ENCODE measurements at regions not wholly inside any gene's neighbourhood (a gene's known extent, or its start where the extent isn't known, plus 50 kb on each side); places are given as distances from the start of the nearest gene placed in this dataset.

DNA sequence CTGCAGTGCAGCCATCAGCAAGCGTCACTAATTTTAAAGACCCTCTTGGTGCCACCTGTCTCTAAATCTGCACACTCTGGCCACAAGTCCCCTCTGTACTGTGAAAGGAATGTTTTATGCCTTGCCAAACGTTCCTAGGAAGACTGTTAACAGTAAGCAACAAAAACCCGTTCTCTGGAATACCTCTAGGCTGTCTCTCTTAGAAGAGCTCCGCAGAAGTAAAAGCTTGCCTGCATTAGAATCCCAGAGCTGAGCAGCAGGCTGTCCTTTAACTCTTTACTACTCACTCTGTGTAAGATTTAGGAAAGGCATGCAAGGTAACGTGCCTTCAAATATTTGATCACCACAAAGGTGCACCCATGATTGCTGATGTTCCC is 53.9 kb upstream of the C9orf72 start:
- Histone ChIP-seq H3K36me3 (ENCODE audit: control insufficient read depth in 2 of 2, insufficient read depth in 1 of 2, low read length in 2 of 2) (no peaks in the 10 kb centered on the region), H3K4me1 (ENCODE audit: control insufficient read depth, insufficient read depth, low read length) (peaks cover 3% of the 10 kb centered on the region; the same call in 1 of the 2 replicates), H3K27ac (ENCODE audit: extremely low read depth, low read depth, low read length) (no peak overlapping the region), H3K9me3 (ENCODE audit: control insufficient read depth, insufficient read depth, low read depth, low read length) (no peaks in the 10 kb centered on the region), H3K4me3 (ENCODE audit: low read depth, low read length) (no peak overlapping the region)
- TF ChIP-seq SP7 (tag by site-specific recombination; IDR thresholded peaks at IDR 0.05) (no peak), GLI4 (tag by site-specific recombination; IDR thresholded peaks at IDR 0.05) (no peak), ZNF23 (tag by site-specific recombination; IDR thresholded peaks at IDR 0.05; ENCODE audit: borderline replicate concordance) (no peak), ZNF768 (tag by site-specific recombination; IDR thresholded peaks at IDR 0.05) (no peak), ZNF530 (tag by site-specific recombination; IDR thresholded peaks at IDR 0.05; ENCODE audit: low read depth) (no peak), ZNF623 (tag by site-specific recombination; IDR thresholded peaks at IDR 0.05) (no peak), ZNF600 (tag by site-specific recombination; IDR thresholded peaks at IDR 0.05) (no peak)
- TF ChIP-seq, protein P1, sequence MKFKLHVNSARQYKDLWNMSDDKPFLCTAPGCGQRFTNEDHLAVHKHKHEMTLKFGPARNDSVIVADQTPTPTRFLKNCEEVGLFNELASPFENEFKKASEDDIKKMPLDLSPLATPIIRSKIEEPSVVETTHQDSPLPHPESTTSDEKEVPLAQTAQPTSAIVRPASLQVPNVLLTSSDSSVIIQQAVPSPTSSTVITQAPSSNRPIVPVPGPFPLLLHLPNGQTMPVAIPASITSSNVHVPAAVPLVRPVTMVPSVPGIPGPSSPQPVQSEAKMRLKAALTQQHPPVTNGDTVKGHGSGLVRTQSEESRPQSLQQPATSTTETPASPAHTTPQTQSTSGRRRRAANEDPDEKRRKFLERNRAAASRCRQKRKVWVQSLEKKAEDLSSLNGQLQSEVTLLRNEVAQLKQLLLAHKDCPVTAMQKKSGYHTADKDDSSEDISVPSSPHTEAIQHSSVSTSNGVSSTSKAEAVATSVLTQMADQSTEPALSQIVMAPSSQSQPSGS (tag by site-specific recombination; IDR thresholded peaks at IDR 0.05; ENCODE audit: low read depth), result no peak
- TF ChIP-seq, protein P2, sequence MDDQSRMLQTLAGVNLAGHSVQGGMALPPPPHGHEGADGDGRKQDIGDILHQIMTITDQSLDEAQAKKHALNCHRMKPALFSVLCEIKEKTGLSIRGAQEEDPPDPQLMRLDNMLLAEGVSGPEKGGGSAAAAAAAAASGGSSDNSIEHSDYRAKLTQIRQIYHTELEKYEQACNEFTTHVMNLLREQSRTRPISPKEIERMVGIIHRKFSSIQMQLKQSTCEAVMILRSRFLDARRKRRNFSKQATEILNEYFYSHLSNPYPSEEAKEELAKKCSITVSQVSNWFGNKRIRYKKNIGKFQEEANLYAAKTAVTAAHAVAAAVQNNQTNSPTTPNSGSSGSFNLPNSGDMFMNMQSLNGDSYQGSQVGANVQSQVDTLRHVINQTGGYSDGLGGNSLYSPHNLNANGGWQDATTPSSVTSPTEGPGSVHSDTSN (CRISPR knock-in tag; IDR thresholded peaks at IDR 0.05), result no peak
- CTCF ChIA-PET, result interaction anchor here (0.6 kb wide), 1 partner anchor 580 kb away, joined by 3 read pairs; no protein-coding TSS in a partner anchor
- POLR2A ChIA-PET, result no interaction called here

DNA sequence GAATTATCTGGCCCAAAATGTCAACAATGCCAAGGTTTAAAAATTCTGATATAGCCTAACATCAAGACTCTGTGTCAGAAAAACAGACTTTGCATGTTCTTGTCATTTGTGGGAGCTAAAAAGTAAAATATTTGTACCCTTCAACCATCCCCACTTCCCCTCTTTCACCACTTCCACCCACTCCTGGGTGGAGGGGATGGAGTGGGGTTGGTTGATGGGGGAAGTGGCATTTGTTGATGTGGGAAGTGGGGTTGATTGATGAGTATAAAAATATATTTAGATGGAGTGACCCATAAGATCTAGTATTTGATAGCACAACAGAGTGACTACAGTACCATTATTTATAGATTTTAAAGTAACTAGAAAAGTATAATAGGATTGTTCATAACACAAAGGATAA is 55.0 kb upstream of the C9orf72 start:
- peaks cover 3% of the 10 kb centered on the region; the same call in 1 of the 2 replicates for H3K4me1 ChIP-seq (ENCODE audit: control insufficient read depth, insufficient read depth, low read length)
- ChIA-PET CTCF (interaction anchor here (0.6 kb wide), 2 partner anchors 62 to 349 kb away, joined by 3 to 4 read pairs; no protein-coding TSS in a partner anchor), POLR2A (no interaction called here)
- H3K36me3 ChIP-seq (ENCODE audit: control insufficient read depth in 2 of 2, insufficient read depth in 1 of 2, low read length in 2 of 2), result no peaks in the 10 kb centered on the region
- TF ChIP-seq OVOL3 (tag by site-specific recombination; IDR thresholded peaks at IDR 0.05) (no peak), ZNF138 (tag by site-specific recombination; IDR thresholded peaks at IDR 0.05; ENCODE audit: borderline replicate concordance) (no peak), YY2 (tag by site-specific recombination; IDR thresholded peaks at IDR 0.05) (no peak), ZNF624 (tag by site-specific recombination; IDR thresholded peaks at IDR 0.05) (no peak), ZNF184 (tag by site-specific recombination; IDR thresholded peaks at IDR 0.05) (no peak)
- H3K9me3 ChIP-seq (ENCODE audit: control insufficient read depth, insufficient read depth, low read depth, low read length), result no peaks in the 10 kb centered on the region
- H3K27ac ChIP-seq (ENCODE audit: extremely low read depth, low read depth, low read length), result no peak overlapping the region
- no peak overlapping the region for H3K4me3 ChIP-seq (ENCODE audit: low read depth, low read length)

DNA sequence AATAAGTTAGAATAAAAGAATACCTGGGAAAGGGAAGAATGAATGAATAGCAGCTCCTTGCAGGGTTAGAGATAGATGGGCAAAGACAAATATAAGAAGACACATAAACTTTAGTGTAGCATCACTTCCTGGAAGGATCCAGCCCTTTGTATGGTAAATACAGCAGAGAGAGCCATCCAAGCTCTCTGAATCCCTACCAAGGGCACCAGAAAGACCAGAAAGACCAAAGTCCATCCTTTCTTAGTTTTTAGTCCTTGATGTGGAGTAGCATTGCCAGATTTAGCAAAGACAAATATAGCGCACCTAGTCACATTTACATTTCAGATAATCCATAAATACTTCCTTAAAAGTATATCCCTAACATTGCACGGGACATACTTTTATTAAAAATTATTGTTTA is 56.1 kb upstream of the C9orf72 start:
- CTCF ChIA-PET, result no interaction called here
- POLR2A ChIA-PET, result no interaction called here
- Histone ChIP-seq H3K9me3 (ENCODE audit: control insufficient read depth, insufficient read depth, low read depth, low read length) (no peaks in the 10 kb centered on the region), H3K4me1 (ENCODE audit: control insufficient read depth, insufficient read depth, low read length) (peaks cover 3% of the 10 kb centered on the region; the same call in 1 of the 2 replicates), H3K4me3 (ENCODE audit: low read depth, low read length) (no peak overlapping the region), H3K27ac (ENCODE audit: extremely low read depth, low read depth, low read length) (no peak overlapping the region), H3K36me3 (ENCODE audit: control insufficient read depth in 2 of 2, insufficient read depth in 1 of 2, low read length in 2 of 2) (no peaks in the 10 kb centered on the region)
- TF ChIP-seq GFI1B (tag by site-specific recombination; IDR thresholded peaks at IDR 0.05) (no peak), ZNF416 (tag by site-specific recombination; IDR thresholded peaks at IDR 0.05) (no peak), ZNF248 (tag by site-specific recombination; IDR thresholded peaks at IDR 0.05) (no peak), YY1 (tag by site-specific recombination; IDR thresholded peaks at IDR 0.05) (no peak), ZNF133 (tag by site-specific recombination; IDR thresholded peaks at IDR 0.05) (no peak)
- TF ChIP-seq, protein P3, sequence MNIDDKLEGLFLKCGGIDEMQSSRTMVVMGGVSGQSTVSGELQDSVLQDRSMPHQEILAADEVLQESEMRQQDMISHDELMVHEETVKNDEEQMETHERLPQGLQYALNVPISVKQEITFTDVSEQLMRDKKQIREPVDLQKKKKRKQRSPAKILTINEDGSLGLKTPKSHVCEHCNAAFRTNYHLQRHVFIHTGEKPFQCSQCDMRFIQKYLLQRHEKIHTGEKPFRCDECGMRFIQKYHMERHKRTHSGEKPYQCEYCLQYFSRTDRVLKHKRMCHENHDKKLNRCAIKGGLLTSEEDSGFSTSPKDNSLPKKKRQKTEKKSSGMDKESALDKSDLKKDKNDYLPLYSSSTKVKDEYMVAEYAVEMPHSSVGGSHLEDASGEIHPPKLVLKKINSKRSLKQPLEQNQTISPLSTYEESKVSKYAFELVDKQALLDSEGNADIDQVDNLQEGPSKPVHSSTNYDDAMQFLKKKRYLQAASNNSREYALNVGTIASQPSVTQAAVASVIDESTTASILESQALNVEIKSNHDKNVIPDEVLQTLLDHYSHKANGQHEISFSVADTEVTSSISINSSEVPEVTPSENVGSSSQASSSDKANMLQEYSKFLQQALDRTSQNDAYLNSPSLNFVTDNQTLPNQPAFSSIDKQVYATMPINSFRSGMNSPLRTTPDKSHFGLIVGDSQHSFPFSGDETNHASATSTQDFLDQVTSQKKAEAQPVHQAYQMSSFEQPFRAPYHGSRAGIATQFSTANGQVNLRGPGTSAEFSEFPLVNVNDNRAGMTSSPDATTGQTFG (tag by site-specific recombination; IDR thresholded peaks at IDR 0.05; ENCODE audit: borderline replicate concordance), result no peak
- TF ChIP-seq, protein P4, sequence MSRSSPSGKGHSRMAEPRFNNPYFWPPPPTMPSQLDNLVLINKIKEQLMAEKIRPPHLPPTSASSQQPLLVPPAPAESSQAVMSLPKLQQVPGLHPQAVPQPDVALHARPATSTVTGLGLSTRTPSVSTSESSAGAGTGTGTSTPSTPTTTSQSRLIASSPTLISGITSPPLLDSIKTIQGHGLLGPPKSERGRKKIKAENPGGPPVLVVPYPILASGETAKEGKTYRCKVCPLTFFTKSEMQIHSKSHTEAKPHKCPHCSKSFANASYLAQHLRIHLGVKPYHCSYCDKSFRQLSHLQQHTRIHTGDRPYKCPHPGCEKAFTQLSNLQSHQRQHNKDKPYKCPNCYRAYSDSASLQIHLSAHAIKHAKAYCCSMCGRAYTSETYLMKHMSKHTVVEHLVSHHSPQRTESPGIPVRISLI (tag by site-specific recombination; IDR thresholded peaks at IDR 0.05), result no peak
- TF ChIP-seq, protein P5, sequence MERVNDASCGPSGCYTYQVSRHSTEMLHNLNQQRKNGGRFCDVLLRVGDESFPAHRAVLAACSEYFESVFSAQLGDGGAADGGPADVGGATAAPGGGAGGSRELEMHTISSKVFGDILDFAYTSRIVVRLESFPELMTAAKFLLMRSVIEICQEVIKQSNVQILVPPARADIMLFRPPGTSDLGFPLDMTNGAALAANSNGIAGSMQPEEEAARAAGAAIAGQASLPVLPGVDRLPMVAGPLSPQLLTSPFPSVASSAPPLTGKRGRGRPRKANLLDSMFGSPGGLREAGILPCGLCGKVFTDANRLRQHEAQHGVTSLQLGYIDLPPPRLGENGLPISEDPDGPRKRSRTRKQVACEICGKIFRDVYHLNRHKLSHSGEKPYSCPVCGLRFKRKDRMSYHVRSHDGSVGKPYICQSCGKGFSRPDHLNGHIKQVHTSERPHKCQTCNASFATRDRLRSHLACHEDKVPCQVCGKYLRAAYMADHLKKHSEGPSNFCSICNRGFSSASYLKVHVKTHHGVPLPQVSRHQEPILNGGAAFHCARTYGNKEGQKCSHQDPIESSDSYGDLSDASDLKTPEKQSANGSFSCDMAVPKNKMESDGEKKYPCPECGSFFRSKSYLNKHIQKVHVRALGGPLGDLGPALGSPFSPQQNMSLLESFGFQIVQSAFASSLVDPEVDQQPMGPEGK (tag by site-specific recombination; IDR thresholded peaks at IDR 0.05), result no peak
- TF ChIP-seq, protein P6, sequence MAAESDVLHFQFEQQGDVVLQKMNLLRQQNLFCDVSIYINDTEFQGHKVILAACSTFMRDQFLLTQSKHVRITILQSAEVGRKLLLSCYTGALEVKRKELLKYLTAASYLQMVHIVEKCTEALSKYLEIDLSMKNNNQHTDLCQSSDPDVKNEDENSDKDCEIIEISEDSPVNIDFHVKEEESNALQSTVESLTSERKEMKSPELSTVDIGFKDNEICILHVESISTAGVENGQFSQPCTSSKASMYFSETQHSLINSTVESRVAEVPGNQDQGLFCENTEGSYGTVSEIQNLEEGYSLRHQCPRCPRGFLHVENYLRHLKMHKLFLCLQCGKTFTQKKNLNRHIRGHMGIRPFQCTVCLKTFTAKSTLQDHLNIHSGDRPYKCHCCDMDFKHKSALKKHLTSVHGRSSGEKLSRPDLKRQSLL (tag by site-specific recombination; IDR thresholded peaks at IDR 0.05), result no peak

All from HEK293 (cell line).